ENCODE measurements at regions not wholly inside any gene's neighbourhood (a gene's known extent, or its start where the extent isn't known, plus 50 kb on each side); places are given as distances from the start of the nearest gene placed in this dataset.

DNA sequence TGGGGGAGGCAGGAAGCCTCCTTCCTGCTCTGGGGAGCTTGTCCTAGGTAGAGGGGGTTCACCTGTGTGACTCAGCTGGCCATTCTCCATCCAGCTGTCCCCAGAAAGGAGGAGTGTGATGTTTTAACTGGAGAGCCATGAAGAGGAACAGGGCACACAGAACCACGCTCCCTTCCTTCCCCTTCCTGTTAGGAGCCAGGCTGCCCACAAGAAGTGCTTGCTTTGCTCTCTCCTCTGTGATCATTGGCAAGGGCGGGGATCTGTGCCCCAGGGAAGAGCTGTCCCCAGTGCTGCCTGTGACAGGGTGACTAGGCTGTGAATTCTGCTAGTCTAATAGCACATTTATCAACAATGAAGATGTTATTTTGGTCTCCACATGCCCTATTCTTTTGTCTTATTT is 169.6 kb upstream of the GATB start:
- no peak overlapping the region for H3K27ac ChIP-seq (ENCODE audit: low read depth, low read length)
- no peaks in the 10 kb centered on the region for H3K36me3 ChIP-seq (ENCODE audit: control insufficient read depth in 1 of 2, insufficient read depth in 2 of 2, low read length in 2 of 2)
- no peaks in the 10 kb centered on the region for H3K9me3 ChIP-seq (ENCODE audit: control insufficient read depth in 1 of 2, low read length in 2 of 2)
- no peak overlapping the region for H3K4me3 ChIP-seq (ENCODE audit: low read depth in 1 of 2, low read length in 2 of 2)
- H3K9ac ChIP-seq (ENCODE audit: low read depth in 1 of 2, low read length in 2 of 2) = no peak overlapping the region
- no peaks in the 10 kb centered on the region for H3K4me1 ChIP-seq (ENCODE audit: control insufficient read depth in 1 of 2, insufficient read depth in 2 of 2, low read length in 2 of 2)
- H3K27me3 ChIP-seq (ENCODE audit: control insufficient read depth in 1 of 2, insufficient read depth in 2 of 2, low read length in 2 of 2) = no peaks in the 10 kb centered on the region

DNA sequence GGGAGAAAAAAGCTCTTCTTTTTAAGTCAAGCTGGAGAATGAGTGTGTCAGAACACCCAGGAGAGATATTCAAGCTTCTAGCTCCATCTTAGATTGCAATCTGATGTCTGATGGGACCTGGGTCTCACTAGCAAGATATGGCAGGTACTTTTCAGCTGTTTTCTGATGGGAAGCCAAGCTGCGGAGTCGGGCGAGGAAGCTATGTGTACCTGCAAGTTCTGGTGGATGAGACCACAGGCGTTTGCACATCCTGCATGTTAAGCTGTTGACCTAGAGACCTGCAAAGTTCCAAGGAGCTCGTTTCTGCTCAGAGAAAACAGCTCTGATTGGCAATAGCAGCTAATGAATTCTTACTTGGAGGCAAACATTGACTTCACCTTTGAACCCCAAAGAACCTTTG is 167.3 kb upstream of the GATB start:
- Histone ChIP-seq H3K9me3 (ENCODE audit: control insufficient read depth in 1 of 2, low read length in 2 of 2) (no peaks in the 10 kb centered on the region), H3K4me1 (ENCODE audit: control insufficient read depth in 1 of 2, insufficient read depth in 2 of 2, low read length in 2 of 2) (no peaks in the 10 kb centered on the region), H3K9ac (ENCODE audit: low read depth in 1 of 2, low read length in 2 of 2) (no peak overlapping the region), H3K27ac (ENCODE audit: low read depth, low read length) (no peak overlapping the region), H3K4me3 (ENCODE audit: low read depth in 1 of 2, low read length in 2 of 2) (no peak overlapping the region), H3K27me3 (ENCODE audit: control insufficient read depth in 1 of 2, insufficient read depth in 2 of 2, low read length in 2 of 2) (no peaks in the 10 kb centered on the region), H3K36me3 (ENCODE audit: control insufficient read depth in 1 of 2, insufficient read depth in 2 of 2, low read length in 2 of 2) (no peaks in the 10 kb centered on the region)

DNA sequence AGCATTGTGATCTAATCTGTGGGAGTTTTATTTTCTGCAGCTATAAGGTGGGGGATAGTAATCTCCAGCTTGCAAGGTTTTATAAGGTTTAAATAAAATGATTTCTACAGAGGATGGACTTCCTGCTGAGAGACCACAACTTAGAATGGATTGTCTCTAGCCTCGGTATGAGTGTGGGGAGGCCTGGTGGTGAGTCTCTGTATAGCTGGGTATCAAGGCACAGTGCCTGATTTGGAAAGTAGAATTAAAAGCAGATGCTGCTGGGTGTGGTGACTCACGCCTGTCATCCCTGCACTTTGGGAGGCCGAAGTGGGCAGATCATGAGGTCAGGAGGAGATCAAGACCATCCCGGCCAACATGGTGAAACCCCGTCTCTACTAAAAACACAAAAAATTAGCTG is 162.0 kb upstream of the GATB start:
- no peaks in the 10 kb centered on the region for H3K9me3 ChIP-seq (ENCODE audit: control insufficient read depth in 1 of 2, low read length in 2 of 2)
- H3K9ac ChIP-seq (ENCODE audit: low read depth in 1 of 2, low read length in 2 of 2) = no peak overlapping the region
- H3K4me1 ChIP-seq (ENCODE audit: control insufficient read depth in 1 of 2, insufficient read depth in 2 of 2, low read length in 2 of 2) = no peaks in the 10 kb centered on the region
- no peaks in the 10 kb centered on the region for H3K27me3 ChIP-seq (ENCODE audit: control insufficient read depth in 1 of 2, insufficient read depth in 2 of 2, low read length in 2 of 2)
- H3K27ac ChIP-seq (ENCODE audit: low read depth, low read length) = no peak overlapping the region
- no peaks in the 10 kb centered on the region for H3K36me3 ChIP-seq (ENCODE audit: control insufficient read depth in 1 of 2, insufficient read depth in 2 of 2, low read length in 2 of 2)
- no peak overlapping the region for H3K4me3 ChIP-seq (ENCODE audit: low read depth in 1 of 2, low read length in 2 of 2)

DNA sequence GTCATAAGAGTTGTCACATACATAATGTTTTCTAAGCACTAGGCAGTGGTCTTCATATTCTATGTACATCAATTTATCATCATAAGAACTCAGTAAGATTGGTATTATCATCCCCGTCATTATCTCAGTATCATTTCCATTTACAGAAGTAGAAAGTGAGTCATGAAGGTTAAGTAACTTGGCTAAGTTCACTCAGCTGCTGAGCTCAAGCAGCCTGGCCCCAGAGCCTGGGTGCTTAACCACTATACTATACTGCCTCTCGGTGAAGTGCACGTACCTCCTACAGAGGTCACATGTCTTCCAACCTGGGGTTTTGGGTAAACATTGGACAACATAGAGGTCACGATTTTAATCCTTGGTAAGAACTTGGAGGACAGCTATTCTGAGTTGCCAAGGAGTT is 161.5 kb upstream of the GATB start:
- Histone ChIP-seq H3K4me1 (ENCODE audit: control insufficient read depth in 1 of 2, insufficient read depth in 2 of 2, low read length in 2 of 2) (no peaks in the 10 kb centered on the region), H3K9me3 (ENCODE audit: control insufficient read depth in 1 of 2, low read length in 2 of 2) (no peaks in the 10 kb centered on the region), H3K9ac (ENCODE audit: low read depth in 1 of 2, low read length in 2 of 2) (no peak overlapping the region), H3K36me3 (ENCODE audit: control insufficient read depth in 1 of 2, insufficient read depth in 2 of 2, low read length in 2 of 2) (no peaks in the 10 kb centered on the region), H3K4me3 (ENCODE audit: low read depth in 1 of 2, low read length in 2 of 2) (no peak overlapping the region), H3K27me3 (ENCODE audit: control insufficient read depth in 1 of 2, insufficient read depth in 2 of 2, low read length in 2 of 2) (no peaks in the 10 kb centered on the region), H3K27ac (ENCODE audit: low read depth, low read length) (no peak overlapping the region)

DNA sequence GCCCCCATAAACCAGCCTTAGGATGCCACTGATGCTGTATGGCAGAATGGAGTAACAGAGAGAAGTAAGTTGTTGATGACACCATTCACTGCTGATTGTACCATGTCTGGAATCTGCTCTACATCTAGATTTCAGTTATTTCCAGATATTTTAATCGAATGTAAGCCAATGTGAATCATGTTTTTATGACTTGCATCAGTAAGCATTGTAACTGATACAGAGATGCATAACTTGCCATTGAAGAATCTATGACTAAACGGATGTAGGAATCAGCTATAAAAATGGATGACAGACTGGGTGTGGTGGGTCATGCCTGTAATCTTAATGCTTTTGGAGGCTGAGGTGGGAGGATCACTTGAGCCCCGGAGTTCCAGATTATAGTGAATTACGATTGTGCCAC is 161.0 kb upstream of the GATB start:
- Histone ChIP-seq H3K9me3 (ENCODE audit: control insufficient read depth in 1 of 2, low read length in 2 of 2) (no peaks in the 10 kb centered on the region), H3K36me3 (ENCODE audit: control insufficient read depth in 1 of 2, insufficient read depth in 2 of 2, low read length in 2 of 2) (no peaks in the 10 kb centered on the region), H3K4me1 (ENCODE audit: control insufficient read depth in 1 of 2, insufficient read depth in 2 of 2, low read length in 2 of 2) (no peaks in the 10 kb centered on the region), H3K27me3 (ENCODE audit: control insufficient read depth in 1 of 2, insufficient read depth in 2 of 2, low read length in 2 of 2) (no peaks in the 10 kb centered on the region), H3K27ac (ENCODE audit: low read depth, low read length) (no peak overlapping the region), H3K4me3 (ENCODE audit: low read depth in 1 of 2, low read length in 2 of 2) (no peak overlapping the region), H3K9ac (ENCODE audit: low read depth in 1 of 2, low read length in 2 of 2) (no peak overlapping the region)

DNA sequence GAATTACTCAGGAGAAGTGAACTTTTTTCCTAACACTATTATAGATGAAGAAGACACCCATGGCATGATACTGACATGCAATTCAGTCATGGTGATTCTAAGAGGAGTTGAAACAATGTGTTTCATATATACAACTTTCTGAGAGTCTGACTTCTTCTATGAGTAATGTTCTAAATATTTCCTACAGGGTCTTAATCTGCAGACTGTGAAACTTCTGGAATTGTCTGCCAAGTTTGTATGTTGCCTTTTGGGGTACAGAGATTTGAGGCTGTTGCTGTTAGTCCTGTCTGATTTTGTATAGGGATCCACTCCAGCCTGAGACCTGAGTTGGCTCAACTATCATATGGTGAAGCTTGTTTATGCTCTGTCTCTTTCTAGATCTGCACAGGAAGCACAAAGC is 160.6 kb upstream of the GATB start:
- Histone ChIP-seq H3K27me3 (ENCODE audit: control insufficient read depth in 1 of 2, insufficient read depth in 2 of 2, low read length in 2 of 2) (no peaks in the 10 kb centered on the region), H3K4me3 (ENCODE audit: low read depth in 1 of 2, low read length in 2 of 2) (no peak overlapping the region), H3K4me1 (ENCODE audit: control insufficient read depth in 1 of 2, insufficient read depth in 2 of 2, low read length in 2 of 2) (no peaks in the 10 kb centered on the region), H3K9me3 (ENCODE audit: control insufficient read depth in 1 of 2, low read length in 2 of 2) (no peaks in the 10 kb centered on the region), H3K9ac (ENCODE audit: low read depth in 1 of 2, low read length in 2 of 2) (no peak overlapping the region), H3K36me3 (ENCODE audit: control insufficient read depth in 1 of 2, insufficient read depth in 2 of 2, low read length in 2 of 2) (no peaks in the 10 kb centered on the region), H3K27ac (ENCODE audit: low read depth, low read length) (no peak overlapping the region)

DNA sequence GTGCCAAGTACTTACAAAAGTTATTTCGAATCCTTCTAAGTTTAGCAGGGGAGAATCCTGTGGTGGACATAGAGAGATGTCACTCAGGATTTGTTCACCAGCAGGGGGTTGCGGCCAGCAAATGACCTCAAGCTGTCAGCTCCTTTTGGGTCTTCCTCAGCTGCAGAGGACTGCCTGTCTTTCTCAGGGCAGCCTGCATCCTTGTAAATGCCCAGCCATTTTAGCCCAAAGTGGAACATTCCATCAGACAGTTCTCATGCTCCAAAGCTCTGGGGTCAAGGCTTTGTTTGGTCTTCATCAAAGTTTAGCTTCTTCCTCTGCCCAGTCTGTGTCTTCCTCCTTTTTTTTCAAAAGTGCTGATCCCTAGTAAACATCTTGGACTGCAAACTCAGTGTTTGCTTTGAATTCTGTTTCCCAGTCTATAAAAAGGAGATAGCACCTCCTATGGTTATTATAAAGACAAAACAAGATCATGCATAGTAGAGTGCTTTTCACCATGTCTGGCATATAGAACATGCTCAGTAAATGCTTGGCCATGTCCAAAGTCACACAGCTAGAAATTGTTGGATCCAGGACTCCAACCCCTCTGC is 156.4 kb upstream of the GATB start:
- H3K27ac ChIP-seq (ENCODE audit: low read depth, low read length) = no peak overlapping the region

DNA sequence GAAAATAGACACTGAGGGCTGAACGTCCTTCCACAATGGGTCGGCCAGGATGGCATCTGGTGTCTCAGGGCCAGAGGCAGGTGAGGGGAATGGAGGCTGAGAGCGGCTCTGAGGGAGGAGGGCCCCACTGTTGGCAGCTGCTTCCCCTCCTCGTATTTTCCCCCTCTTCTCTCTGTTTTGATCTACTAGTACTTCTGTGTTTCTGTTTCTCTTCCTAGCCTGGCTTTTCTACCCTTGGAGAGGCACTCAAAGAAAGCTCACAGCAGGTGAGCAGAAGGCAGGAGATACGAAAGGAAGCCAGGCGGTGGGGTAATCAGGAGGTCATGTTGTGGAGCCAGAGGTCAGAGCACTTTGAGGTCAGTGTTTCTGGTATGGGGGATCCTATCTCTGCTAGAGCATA is 151.8 kb upstream of the GATB start:
- Histone ChIP-seq H3K4me3 (ENCODE audit: low read depth in 1 of 2, low read length in 2 of 2) (no peak overlapping the region), H3K36me3 (ENCODE audit: control insufficient read depth in 1 of 2, insufficient read depth in 2 of 2, low read length in 2 of 2) (no peaks in the 10 kb centered on the region)

More for the DNA sequence above, 156.4 kb upstream of the GATB start:
- no peak overlapping the region for H3K9ac ChIP-seq (ENCODE audit: low read depth in 1 of 2, low read length in 2 of 2)
- no peak overlapping the region for H3K4me3 ChIP-seq (ENCODE audit: low read depth in 1 of 2, low read length in 2 of 2)
- H3K4me1 ChIP-seq (ENCODE audit: control insufficient read depth in 1 of 2, insufficient read depth in 2 of 2, low read length in 2 of 2) = no peaks in the 10 kb centered on the region
- no peaks in the 10 kb centered on the region for H3K9me3 ChIP-seq (ENCODE audit: control insufficient read depth in 1 of 2, low read length in 2 of 2)
- H3K27me3 ChIP-seq (ENCODE audit: control insufficient read depth in 1 of 2, insufficient read depth in 2 of 2, low read length in 2 of 2) = no peaks in the 10 kb centered on the region
- no peaks in the 10 kb centered on the region for H3K36me3 ChIP-seq (ENCODE audit: control insufficient read depth in 1 of 2, insufficient read depth in 2 of 2, low read length in 2 of 2)

DNA sequence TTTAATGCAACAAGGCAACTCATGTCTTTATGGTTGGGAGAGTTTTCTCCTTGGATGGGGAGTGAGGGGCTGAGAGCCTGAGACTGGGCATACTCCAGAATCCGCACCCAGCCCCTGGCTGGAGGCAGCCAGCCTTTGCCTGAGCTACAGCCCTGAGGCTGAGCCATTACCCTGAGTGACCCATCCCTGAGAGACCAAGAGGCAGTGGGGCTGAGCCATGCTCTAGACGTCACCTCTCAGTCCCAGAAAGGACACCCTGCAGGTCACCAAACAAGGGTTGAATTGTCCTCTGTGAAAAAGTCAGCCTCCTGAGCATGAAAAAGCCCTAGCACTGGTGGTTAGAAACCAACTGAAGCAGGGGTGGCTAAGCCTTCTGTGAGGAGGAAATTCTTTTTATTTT is 151.2 kb upstream of the GATB start:
- Histone ChIP-seq H3K9ac (ENCODE audit: low read depth in 1 of 2, low read length in 2 of 2) (no peak overlapping the region), H3K27ac (ENCODE audit: low read depth, low read length) (no peak overlapping the region)

More for the DNA sequence above, 151.8 kb upstream of the GATB start:
- H3K9ac ChIP-seq (ENCODE audit: low read depth in 1 of 2, low read length in 2 of 2) = no peak overlapping the region
- no peaks in the 10 kb centered on the region for H3K9me3 ChIP-seq (ENCODE audit: control insufficient read depth in 1 of 2, low read length in 2 of 2)
- H3K4me1 ChIP-seq (ENCODE audit: control insufficient read depth in 1 of 2, insufficient read depth in 2 of 2, low read length in 2 of 2) = no peaks in the 10 kb centered on the region
- no peaks in the 10 kb centered on the region for H3K27me3 ChIP-seq (ENCODE audit: control insufficient read depth in 1 of 2, insufficient read depth in 2 of 2, low read length in 2 of 2)
- H3K27ac ChIP-seq (ENCODE audit: low read depth, low read length) = no peak overlapping the region

DNA sequence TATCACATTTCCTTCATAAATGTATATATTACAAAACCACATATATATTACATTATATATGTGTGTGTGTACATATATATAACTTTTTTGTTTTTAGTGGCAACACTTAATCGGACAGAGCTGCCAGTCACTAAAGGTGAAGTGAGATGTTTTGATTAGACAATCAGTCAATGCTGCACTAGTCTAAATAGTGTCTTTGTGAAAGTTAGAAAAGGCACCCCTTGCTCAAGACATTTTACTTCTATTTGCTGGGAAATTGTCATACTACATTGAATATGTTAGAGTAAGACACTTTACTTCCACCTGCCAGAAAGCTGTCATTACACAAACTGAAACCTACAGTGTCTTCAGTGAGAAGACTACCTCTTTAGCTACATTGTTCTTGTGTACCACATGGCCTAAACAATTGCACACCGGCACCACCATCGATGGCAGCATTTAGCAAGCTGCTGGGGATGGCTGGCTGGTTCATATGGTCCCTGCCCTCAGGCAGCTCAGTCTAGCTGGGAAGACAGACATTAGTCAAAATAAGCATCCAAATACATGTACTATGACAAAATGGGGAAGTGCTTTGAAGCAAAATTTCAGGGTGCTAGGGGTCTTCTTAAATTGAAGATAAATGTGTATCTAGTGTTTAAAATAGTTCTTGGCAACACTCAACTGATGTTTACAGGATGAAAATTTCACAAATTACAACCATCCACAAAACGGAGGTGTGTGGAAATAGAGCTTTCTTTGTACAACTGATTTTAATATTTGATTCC is 148.1 kb upstream of the GATB start:
- H3K4me1 ChIP-seq (ENCODE audit: control insufficient read depth in 1 of 2, insufficient read depth in 2 of 2, low read length in 2 of 2) = no peaks in the 10 kb centered on the region
- H3K27me3 ChIP-seq (ENCODE audit: control insufficient read depth in 1 of 2, insufficient read depth in 2 of 2, low read length in 2 of 2) = no peaks in the 10 kb centered on the region
- H3K4me3 ChIP-seq (ENCODE audit: low read depth in 1 of 2, low read length in 2 of 2) = no peak overlapping the region

More for the DNA sequence above, 151.2 kb upstream of the GATB start:
- Histone ChIP-seq H3K4me1 (ENCODE audit: control insufficient read depth in 1 of 2, insufficient read depth in 2 of 2, low read length in 2 of 2) (no peaks in the 10 kb centered on the region), H3K27me3 (ENCODE audit: control insufficient read depth in 1 of 2, insufficient read depth in 2 of 2, low read length in 2 of 2) (no peaks in the 10 kb centered on the region), H3K36me3 (ENCODE audit: control insufficient read depth in 1 of 2, insufficient read depth in 2 of 2, low read length in 2 of 2) (no peaks in the 10 kb centered on the region), H3K4me3 (ENCODE audit: low read depth in 1 of 2, low read length in 2 of 2) (no peak overlapping the region), H3K9me3 (ENCODE audit: control insufficient read depth in 1 of 2, low read length in 2 of 2) (no peaks in the 10 kb centered on the region)

More for the DNA sequence above, 148.1 kb upstream of the GATB start:
- Histone ChIP-seq H3K36me3 (ENCODE audit: control insufficient read depth in 1 of 2, insufficient read depth in 2 of 2, low read length in 2 of 2) (no peaks in the 10 kb centered on the region), H3K9ac (ENCODE audit: low read depth in 1 of 2, low read length in 2 of 2) (no peak overlapping the region), H3K27ac (ENCODE audit: low read depth, low read length) (no peak overlapping the region), H3K9me3 (ENCODE audit: control insufficient read depth in 1 of 2, low read length in 2 of 2) (no peaks in the 10 kb centered on the region)

Measured in duodenal mucosa (tissue), 2 donors.